ENCODE measurements at regions not wholly inside any gene's neighbourhood (a gene's known extent, or its start where the extent isn't known, plus 50 kb on each side); places are given as distances from the start of the nearest gene placed in this dataset.

- Histone ChIP-seq H4K20me1 (ENCODE audit: control insufficient read depth, insufficient read depth, low read length, poor library complexity, severe bottlenecking) (no peaks in the 10 kb centered on the region), H3K9ac (ENCODE audit: low read length) (no peak overlapping the region), H3K36me3 (replicated peaks in 1 of 2; ENCODE audit: control extremely low read depth in 1 of 2, control insufficient read depth in 1 of 2, extremely low read depth in 1 of 2, insufficient read depth in 2 of 2, low read length in 1 of 2) (no peaks in the 10 kb centered on the region), H3K27ac (ENCODE audit: low read length in 2 of 2) (no peak overlapping the region), H3K4me1 (ENCODE audit: control insufficient read depth in 2 of 2, insufficient read depth in 2 of 2, low read length in 2 of 2) (no peaks in the 10 kb centered on the region), H3K4me3 (ENCODE audit: control extremely low read depth in 1 of 5, extremely low read depth in 1 of 5, insufficient read depth in 1 of 5, low read depth in 2 of 5, low read length in 4 of 5) (no peak overlapping the region), H2AFZ (ENCODE audit: insufficient read depth, low read depth, low read length, poor library complexity, severe bottlenecking) (no peak overlapping the region), H3K4me2 (replicated peaks; ENCODE audit: low read depth, low read length, poor library complexity, severe bottlenecking) (no peak overlapping the region), H3K27me3 (replicated peaks in 1 of 4; ENCODE audit: control extremely low read depth in 1 of 4, control insufficient read depth in 3 of 4, insufficient read depth in 4 of 4, low read length in 3 of 4) (no peaks in the 10 kb centered on the region), H3K79me2 (ENCODE audit: control insufficient read depth, insufficient read depth, low read length) (no peaks in the 10 kb centered on the region), H3K9me3 (ENCODE audit: control extremely low read depth in 1 of 3, control insufficient read depth in 2 of 3, insufficient read depth in 1 of 3, low read length in 2 of 3) (no peaks in the 10 kb centered on the region)
- intact Hi-C loops (cut with micrococcal nuclease) = no loop called here
- H3K9me3 Mint-ChIP-seq (ENCODE audit: insufficient read depth) = no peaks in the 10 kb centered on the region
- H3K27ac Mint-ChIP-seq = no peak overlapping the region
- no peaks in the 10 kb centered on the region for H3K4me1 Mint-ChIP-seq
- no peak for DNase-seq
- POLR2A ChIA-PET = no interaction called here
- TF ChIP-seq CTCF (IDR thresholded peaks at IDR 0.05) (no peak), EZH2 (IDR thresholded peaks at IDR 0.05; ENCODE audit: borderline replicate concordance, insufficient read depth, low read depth, low read length, poor library complexity, severe bottlenecking) (no peak)
- no peak overlapping the region for H3K4me3 Mint-ChIP-seq
- H3K27me3 Mint-ChIP-seq = peaks cover 4% of the 10 kb centered on the region
- no peak for ATAC-seq (ENCODE audit: low read depth)
- CTCF ChIA-PET = no interaction called here
- WGBS (ENCODE audit: insufficient coverage) = 28% methylated on average over 1 of the region's 5 CpGs
These were observed 199.4 kb upstream of the IPO5 start for GRCh38 chr13:97753942-97754670.

GRCh38 chr13:97757807-97758206 lies 195.7 kb upstream of the IPO5 start:
- Histone ChIP-seq H4K20me1 (ENCODE audit: control insufficient read depth, insufficient read depth, low read length, poor library complexity, severe bottlenecking) (no peaks in the 10 kb centered on the region), H3K4me2 (replicated peaks; ENCODE audit: low read depth, low read length, poor library complexity, severe bottlenecking) (no peak overlapping the region), H3K79me2 (ENCODE audit: control insufficient read depth, insufficient read depth, low read length) (no peaks in the 10 kb centered on the region), H3K4me3 (ENCODE audit: control extremely low read depth in 1 of 5, extremely low read depth in 1 of 5, insufficient read depth in 1 of 5, low read depth in 2 of 5, low read length in 4 of 5) (no peak overlapping the region), H3K9ac (ENCODE audit: low read length) (no peak overlapping the region), H3K4me1 (ENCODE audit: control insufficient read depth in 2 of 2, insufficient read depth in 2 of 2, low read length in 2 of 2) (no peaks in the 10 kb centered on the region), H3K27ac (ENCODE audit: low read length in 2 of 2) (no peak overlapping the region), H3K27me3 (replicated peaks in 1 of 4; ENCODE audit: control extremely low read depth in 1 of 4, control insufficient read depth in 3 of 4, insufficient read depth in 4 of 4, low read length in 3 of 4) (no peaks in the 10 kb centered on the region), H2AFZ (ENCODE audit: insufficient read depth, low read depth, low read length, poor library complexity, severe bottlenecking) (no peak overlapping the region), H3K36me3 (replicated peaks in 1 of 2; ENCODE audit: control extremely low read depth in 1 of 2, control insufficient read depth in 1 of 2, extremely low read depth in 1 of 2, insufficient read depth in 2 of 2, low read length in 1 of 2) (no peaks in the 10 kb centered on the region), H3K9me3 (ENCODE audit: control extremely low read depth in 1 of 3, control insufficient read depth in 2 of 3, insufficient read depth in 1 of 3, low read length in 2 of 3) (no peaks in the 10 kb centered on the region)
- DNase-seq = no peak
- Mint-ChIP-seq H3K4me3 (no peak overlapping the region), H3K27me3 (peaks cover 4% of the 10 kb centered on the region), H3K4me1 (no peaks in the 10 kb centered on the region), H3K27ac (no peak overlapping the region), H3K9me3 (ENCODE audit: insufficient read depth) (no peaks in the 10 kb centered on the region)
- CTCF ChIA-PET = no interaction called here
- TF ChIP-seq CTCF (IDR thresholded peaks at IDR 0.05) = no peak
- no peak for TF ChIP-seq EZH2 (IDR thresholded peaks at IDR 0.05; ENCODE audit: borderline replicate concordance, insufficient read depth, low read depth, low read length, poor library complexity, severe bottlenecking)
- POLR2A ChIA-PET = no interaction called here
- 85% methylated on average over 3 of the region's 4 CpGs for WGBS (ENCODE audit: insufficient coverage)
- ATAC-seq (ENCODE audit: low read depth) = no peak
- intact Hi-C loops (cut with micrococcal nuclease) = no loop called here

Data from B cell (primary cell).